DND-41 (cell line): ENCODE measurements at regions not wholly inside any gene's neighbourhood (a gene's known extent, or its start where the extent isn't known, plus 50 kb on each side); places are given as distances from the start of the nearest gene placed in this dataset.

Experiments
- CTCF ChIP-seq: IDR thresholded peaks from 2 replicates; pipeline ENCODE4 v1.5.1; 2012; ENCODE audit warnings: borderline replicate concordance, low read length, moderate library complexity, mild to moderate bottlenecking; ENCODE audit not compliant: poor library complexity, severe bottlenecking; ENCODE audit errors: extremely low read depth
- EZH2 ChIP-seq: IDR thresholded peaks from 3 replicates; pipeline ENCODE4 v1.6.1; 2012; ENCODE audit warnings: borderline replicate concordance, low read depth, mild to moderate bottlenecking, moderate library complexity, low read length, inconsistent platforms; ENCODE audit not compliant: severe bottlenecking

DNA sequence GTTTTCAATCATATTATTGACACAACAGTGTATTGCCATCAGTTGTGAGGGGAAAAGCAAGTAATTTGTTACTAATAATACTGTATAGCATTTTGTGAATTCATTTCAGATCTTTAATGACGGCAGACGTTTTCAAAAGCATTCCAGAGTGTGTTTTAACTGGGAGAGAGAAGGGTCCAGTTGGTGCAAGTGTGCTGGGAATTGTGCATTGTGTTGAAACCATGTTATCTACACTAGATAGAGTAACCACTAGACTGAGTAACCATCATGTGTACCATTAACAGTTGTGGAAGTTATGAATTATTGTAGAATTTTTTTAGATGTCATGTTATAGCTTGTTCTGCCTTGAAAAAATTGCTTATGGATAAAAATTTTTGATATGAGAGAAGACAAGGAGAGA lies 104.5 kb upstream of the VEGFC start:
- TF ChIP-seq EZH2 (no peak), CTCF (no peak)
